ENCODE measurements at regions not wholly inside any gene's neighbourhood (a gene's known extent, or its start where the extent isn't known, plus 50 kb on each side); places are given as distances from the start of the nearest gene placed in this dataset.

GRCh38 chr2:108067820-108068405 is 81.6 kb downstream of the SLC5A7 start:
- DNase-seq = no peak

DNA sequence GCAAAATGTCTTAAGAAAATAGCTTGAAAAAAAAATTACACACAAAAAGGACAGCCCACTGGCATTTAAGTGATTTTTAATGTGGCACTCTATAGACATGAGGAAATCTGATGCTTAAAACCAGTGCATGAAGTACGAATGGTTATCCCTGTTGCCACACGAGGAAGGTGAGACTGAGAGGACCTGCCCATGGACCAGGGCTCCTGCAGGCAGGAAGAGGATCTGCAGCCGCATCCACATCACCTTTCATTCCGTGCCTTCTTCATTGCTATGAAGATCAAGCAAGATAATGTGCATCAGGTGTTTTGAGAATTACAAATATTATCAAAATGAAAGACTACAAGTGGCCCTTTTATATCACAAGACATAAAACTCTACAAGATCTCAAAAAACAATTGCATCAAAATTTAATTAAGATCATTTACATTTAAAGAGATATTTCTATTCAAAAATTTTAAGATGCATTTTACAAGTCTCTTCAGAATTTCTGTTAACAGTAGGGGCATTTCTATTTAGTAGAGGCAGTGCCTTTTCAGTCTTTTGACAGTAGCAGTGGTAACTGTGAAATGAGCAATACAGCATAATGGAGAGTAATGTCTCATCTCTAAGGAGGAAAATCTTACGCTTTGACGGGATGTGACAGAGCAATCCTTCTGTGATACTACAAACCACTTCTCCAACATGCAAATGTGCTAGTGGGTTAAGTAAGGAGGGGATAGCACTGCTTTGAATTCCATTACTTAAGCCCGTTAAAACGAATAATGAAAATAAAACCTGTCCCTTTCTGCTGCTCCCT is 83.4 kb downstream of the SLC5A7 start:
- no peak for DNase-seq

DNA sequence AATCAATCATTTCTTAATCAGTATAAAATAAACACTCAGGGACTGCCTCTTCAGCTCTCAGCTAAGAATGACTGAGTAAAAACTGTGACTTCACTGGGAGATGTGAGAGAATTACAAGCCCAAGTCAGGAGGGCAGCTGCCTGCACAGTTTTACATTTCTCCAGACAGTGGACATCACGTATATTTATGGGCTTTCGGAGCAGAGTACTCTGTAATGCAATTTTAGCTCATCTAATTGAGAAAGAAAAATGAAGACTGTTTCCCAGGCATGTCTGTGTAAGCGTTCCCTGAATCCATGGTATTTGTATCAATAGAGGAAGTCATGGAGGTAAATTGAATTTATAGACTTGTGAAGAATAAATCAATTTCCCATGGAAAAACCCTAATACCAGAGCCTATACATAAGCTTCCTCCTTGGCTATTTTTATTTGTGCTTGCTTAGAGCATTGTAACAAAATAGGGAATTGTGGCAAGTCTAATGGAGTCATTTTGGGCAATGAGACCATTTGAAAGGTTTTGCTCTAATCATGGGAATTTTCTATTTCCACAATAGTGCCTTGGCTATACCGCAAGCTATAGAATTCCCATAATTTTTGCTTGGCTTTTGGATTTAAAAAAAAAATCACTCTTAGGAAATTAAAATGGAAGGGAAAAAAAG is 87.2 kb downstream of the SLC5A7 start:
- no peak for DNase-seq

- DNase-seq = no peak
Observed at GRCh38 chr2:108074150-108074549, 87.8 kb downstream of the SLC5A7 start.

GRCh38 chr2:108074946-108075345 is 88.6 kb downstream of the SLC5A7 start:
- no peak for DNase-seq

DNA sequence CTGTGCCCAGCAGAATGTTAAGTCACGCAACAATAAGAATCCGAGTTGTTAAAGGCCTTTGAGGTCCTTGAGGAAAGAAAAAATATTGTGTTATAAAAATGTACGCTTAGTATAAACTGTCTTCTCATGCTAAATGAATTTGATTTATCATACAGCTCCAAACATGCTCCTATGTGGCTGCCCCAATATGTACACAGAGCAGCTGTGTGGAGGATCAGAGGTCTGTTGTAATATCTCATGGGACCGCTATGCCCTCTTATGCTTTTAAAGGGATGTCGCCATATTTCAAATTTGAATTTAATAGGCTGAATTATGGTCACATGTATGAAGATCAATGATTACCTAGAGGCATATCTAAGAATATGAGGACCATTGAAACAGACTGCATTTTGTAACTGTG is 90.2 kb downstream of the SLC5A7 start:
- no peak for DNase-seq

GRCh38 chr2:108079736-108080135 is 93.4 kb downstream of the SLC5A7 start:
- DNase-seq = no peak

GRCh38 chr2:108080177-108080576 is 93.9 kb downstream of the SLC5A7 start:
- no peak for DNase-seq

- no peak for DNase-seq
Observed at GRCh38 chr2:108082978-108083377, 96.7 kb downstream of the SLC5A7 start.

DNA sequence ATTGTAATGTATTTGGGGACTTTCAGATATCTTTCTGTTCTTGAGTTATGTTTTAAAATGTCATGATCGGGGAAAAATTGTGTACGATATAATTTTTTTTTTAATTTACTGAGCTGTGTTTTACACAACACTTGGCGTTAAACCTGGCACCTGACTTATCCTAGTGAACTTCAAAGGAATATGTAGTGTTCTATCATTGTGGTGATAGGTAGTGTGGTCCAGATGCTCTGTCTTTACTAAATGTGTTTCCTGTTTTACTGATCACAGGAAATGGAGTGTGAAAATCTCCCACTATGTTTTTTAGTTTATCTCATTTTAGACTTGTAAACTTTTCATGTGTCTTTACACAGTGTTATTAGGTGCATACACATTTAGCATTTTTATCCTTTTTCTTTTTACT is 98.0 kb downstream of the SLC5A7 start:
- DNase-seq = no peak

DNA sequence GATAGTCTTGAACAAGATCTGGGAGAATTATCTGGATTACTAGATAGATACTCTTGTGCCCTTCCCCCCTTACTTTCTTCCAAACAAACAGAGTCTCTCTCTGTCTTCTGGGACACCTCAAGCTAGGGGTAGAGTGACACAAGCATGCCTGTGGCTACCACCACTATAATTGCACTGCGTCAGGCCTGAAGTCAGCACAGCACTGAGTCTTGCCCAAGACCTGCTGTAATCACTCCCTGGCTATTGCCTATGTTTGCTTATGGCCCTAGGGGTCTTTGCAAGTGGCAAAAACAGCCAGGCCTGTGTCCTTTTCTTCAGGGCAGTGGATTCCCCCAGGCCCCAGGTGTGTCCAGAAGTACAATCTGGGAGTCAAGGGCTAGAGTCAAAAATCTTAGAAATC is 106.6 kb downstream of the SLC5A7 start:
- no peak for DNase-seq

GRCh38 chr2:108101481-108101880 is 115.2 kb downstream of the SLC5A7 start:
- DNase-seq = no peak

- no peak for DNase-seq
Observed at GRCh38 chr2:108106731-108107130, 120.4 kb downstream of the SLC5A7 start.

DNA sequence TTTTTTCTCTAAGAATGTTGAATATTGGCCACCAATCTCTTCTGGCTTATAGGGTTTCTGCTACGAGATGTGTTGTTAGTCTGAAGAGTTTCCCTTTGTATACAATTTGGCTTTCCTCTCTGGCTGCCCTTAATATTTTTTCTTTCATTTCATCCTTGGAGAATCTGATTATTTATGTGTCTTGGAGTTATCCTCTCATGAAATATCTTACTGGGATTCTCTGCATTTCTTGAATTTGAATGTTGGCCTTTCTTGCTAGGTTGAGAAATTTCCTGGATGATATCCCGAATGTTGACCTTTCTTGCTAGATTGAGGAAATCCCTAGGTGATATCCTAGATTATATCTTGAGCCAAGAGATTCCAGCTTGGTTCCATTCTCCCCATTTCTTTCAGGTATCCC is 125.6 kb downstream of the SLC5A7 start:
- DNase-seq = no peak

- DNase-seq = no peak
Observed at GRCh38 chr2:108115868-108116267, 123.9 kb upstream of the SULT1C3 start.

- DNase-seq = no peak
Observed at GRCh38 chr2:108118996-108119395, 120.8 kb upstream of the SULT1C3 start.

DNA sequence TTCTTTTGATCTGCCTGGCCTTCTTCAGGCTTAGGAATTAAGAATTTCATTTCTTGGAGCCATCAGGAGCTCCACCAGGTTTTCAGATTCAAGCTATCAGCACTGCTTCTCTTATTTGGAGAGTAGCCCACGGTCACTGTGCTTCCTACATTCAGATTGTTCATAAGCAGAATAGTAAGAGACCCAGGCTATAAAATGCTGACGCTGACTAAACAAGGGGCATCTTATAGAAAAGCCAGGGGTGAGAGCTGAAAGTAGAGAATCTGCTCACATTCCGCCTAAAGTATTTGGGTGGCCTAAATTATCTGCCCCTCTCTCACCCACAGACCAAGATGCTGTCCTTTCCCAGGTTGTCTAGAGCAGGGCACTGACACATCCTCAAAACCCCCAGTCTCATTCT is 120.3 kb upstream of the SULT1C3 start:
- no peak for DNase-seq

DNA sequence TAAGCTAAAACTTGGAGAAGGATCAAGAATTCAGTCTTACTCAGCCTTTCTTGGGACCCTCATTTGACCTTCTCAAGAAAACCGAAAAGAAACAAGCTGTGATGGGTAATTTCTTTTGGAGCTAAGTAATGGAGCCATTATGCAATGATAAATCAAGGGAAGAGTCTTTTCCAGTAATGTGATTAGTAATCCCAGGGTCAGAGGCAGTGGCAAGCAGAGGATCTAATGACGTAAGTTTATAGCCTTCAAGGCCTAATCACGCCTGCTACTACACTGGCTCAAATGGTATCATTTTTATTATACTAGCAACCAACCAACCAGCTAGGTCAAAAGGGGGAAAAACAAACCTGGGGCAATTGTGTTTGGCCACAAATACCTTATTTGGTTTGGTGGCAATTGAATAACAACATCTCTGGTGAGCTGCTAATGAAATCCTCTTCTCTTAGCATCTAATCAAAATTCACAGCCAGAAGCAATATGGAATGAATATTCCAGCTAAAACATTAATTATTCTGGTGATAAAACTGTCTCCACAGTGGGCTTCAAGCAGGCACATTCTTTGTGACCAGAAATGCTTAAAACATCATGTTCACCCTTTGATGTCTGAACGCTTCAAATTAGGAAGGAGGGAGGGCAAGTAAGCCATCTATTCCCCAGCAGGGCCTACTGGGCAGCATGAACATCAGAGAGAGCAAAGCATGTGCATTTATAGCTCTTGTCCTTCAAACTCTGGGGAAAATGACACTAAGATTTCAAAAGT is 114.9 kb upstream of the SULT1C3 start:
- DNase-seq = no peak

GRCh38 chr2:108125581-108125980 is 114.2 kb upstream of the SULT1C3 start:
- DNase-seq = no peak

- DNase-seq = no peak
Observed at GRCh38 chr2:108128249-108128648, 111.5 kb upstream of the SULT1C3 start.

DNA sequence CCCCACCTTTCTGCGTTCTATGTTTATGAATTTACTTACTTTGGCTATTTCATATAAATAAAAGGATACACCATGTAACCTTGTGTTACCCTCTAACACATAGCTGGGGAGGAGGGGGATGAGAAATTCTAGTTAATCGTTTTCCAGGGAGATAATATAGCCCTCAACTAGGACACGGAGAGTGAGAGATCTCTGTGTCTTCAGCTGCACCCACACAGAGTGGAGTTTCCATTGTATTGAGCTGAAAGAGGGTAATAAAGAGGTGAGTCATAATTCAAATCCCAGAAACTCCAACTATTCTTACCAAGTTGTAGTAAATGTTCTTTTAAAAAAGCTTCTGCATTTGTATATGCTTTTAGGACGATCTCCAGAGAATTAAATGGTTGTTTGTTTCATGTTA is 110.1 kb upstream of the SULT1C3 start:
- DNase-seq = no peak

- no peak for DNase-seq
Observed at GRCh38 chr2:108133457-108133856, 106.3 kb upstream of the SULT1C3 start.

- DNase-seq = peak; percentile 26
Observed at GRCh38 chr2:108139521-108139920, 100.2 kb upstream of the SULT1C3 start.
